OCI-LY1 (cell line): ENCODE measurements at regions not wholly inside any gene's neighbourhood (a gene's known extent, or its start where the extent isn't known, plus 50 kb on each side); places are given as distances from the start of the nearest gene placed in this dataset.

Source experiments
- CTCF ChIP-seq: fragments of 200-600 bp; sonication (generic), shearing (Covaris generic); IDR thresholded peaks from 2 replicates; pipeline ENCODE4 v1.5.1; 2017; ENCODE audit warnings: mild to moderate bottlenecking, antibody characterized with exemption, low read length, moderate library complexity, mixed read lengths
- EZH2 ChIP-seq: fragments of 200-600 bp; sonication (generic), shearing (Covaris generic); IDR thresholded peaks from 2 replicates; pipeline ENCODE4 v1.8.0; 2017; ENCODE audit warnings: borderline replicate concordance, mixed run types, mild to moderate bottlenecking, antibody characterized with exemption, low read length, moderate library complexity, mixed read lengths

- TF ChIP-seq CTCF, result no peak
- TF ChIP-seq EZH2, result no peak
Measured at GRCh38 chr17:22145605-22146178, 453.4 kb downstream of the KCNJ18 start.
